ENCODE measurements at regions not wholly inside any gene's neighbourhood (a gene's known extent, or its start where the extent isn't known, plus 50 kb on each side); places are given as distances from the start of the nearest gene placed in this dataset.

DNA sequence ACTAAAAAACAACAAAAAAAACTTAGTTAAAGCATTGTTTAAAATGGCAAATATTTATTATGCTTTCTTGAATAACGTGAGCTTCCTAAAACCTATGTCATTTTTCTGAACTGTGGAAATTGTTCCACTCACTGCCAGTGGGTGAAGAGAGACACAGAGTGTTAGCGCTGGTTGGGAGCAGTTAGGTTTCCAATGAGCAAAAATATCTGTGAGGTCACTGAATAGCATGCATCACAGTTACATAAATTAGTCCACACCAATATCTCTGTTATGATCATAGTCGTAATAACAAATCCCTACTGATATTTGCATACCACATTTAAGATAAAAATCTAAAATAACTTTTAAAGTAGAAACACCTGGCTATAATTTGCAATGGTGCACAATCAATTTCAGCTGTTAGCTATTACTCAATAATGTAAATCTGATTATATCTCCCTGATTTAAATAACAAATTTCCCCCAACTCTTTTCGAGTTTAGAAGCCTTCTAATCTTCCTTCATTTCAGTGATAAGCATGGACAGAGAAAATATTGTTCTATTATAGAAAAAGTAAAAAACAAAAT is 1094.0 kb upstream of the KLHL29 start:
- DNase-seq = no peak

DNA sequence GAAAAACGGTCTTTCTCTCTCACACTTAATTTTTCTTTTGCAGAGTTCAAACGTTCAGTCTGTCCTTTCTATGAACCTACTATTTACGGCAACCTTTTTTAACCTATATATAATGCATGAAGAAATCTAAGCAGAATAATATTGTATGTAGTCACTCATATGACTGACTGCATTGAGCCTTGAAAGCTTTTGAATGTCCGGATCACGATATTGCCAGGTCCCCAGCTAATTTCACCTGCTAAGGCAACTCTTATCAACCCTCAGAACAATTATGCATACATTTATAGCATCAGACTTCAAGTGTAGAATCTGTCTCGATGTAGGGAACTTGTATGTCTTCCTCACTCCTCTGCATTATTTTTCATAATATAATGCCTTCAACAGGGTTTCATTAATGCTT is 1083.8 kb upstream of the KLHL29 start:
- no peak for DNase-seq

DNA sequence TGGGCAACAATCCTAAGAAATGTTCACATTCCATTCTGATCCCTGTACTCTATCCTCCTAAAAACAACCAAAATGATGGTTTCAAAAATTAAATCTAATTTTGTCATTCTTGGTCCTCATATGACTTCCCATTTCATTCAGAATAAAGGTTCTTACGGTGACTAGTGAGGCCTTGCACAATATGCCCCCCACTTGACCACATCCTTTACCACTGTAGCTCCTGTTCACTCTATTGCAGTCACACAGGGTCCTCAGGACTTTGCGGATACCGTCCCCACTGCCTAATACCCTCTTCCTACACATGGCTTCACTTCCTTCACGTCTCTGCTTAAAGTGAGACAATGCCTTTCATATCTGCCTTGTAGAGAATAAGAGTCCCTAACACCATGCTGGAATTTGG is 1058.7 kb upstream of the KLHL29 start:
- no peak for DNase-seq

DNA sequence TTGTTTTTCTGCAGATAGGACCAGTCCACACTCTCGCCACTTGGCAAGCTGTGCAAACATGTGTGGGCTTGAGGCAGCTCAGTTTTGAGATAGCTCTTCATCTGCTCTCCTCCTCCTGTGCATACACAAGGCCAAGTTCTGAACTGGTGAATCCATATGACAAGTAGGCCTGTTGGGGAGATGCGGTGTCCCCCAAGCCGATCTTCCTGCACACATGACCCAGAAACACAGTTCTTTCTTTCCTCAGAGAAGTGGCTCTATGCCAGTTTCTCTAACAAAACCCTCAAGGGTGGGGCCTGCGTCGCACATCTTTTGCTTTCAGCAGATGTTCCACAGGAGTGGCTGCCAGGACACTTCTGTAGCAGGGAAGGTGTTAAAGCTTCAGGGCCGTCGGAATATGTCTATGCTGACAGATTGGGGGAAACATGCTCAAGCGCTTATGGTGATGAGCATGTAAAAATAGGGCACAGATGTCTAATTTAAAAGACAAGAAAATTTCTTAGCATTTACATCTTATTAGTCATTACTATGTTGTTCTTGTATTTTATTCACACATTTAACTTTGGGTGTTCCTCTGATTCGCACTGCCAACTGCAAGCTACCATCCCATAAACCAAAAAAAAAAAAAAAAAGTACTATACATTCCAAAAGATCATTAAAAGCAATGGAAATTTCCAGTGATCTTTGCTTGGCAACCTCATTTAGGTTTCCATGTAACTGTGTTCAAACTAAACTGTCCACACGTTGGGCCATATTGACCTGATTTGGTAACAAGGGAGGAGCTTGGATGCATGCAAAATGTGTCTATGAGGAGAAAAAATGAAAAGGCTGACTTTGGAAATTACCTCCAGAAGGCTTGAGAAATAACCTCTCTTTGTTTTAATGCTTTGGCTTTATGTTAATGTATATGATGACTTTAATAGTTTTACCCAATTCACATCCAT is 1055.5 kb upstream of the KLHL29 start:
- peak; percentile 96 for DNase-seq

DNA sequence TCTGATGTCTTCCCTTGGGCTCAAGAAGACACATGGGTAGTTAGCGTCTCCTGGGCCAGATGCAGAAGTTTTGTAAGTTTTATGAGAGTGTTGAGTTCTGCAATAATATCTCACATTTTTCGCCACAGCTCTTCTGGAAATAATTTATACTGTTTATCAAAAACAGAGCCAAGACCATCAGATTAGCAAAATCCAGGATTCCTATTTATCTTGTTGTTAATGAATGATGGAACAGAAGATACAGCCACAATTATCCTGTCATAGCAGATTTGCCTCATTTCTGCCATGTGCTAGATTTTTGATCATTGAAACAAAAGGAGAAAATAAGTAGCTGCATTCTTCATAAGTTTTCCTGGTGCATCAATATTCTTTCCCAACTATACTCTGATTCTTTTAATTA is 1048.6 kb upstream of the KLHL29 start:
- DNase-seq = no peak

DNA sequence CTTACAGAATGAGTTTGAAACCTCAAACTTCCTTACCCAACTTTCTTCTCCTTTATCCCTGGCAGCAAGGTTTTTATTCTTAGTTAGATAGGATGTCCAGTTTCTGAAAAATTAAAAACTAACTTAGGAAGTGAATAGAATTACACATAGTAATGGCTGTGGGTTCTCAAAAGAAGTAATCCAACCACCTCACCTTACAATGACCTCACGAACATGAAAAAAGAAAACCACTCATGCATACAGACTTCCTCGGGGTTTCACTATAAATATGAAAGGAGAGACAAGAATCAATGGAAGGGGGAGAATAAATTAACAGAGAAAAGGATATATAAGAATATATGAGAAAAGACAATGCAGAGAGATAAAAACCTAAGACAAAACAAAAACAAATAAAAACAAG is 1044.3 kb upstream of the KLHL29 start:
- DNase-seq = no peak

DNA sequence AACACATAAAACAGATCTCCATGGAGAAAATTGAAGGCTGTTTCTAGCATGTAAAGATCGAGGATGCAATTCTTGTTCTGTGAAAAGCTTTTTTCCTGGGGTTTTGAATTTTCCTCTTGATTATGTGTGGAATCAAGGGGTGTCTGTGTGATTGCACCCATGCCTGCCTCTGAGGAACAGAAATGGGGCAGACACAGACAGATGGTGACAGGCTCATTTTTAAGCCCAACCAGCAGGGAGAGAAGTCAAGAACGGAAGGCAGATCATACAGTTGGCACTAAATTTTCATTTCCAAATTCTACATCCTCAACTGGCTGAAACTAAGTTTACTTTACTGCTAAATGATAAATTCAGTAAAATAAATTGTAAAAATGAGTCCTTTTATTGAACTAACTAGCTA is 1037.7 kb upstream of the KLHL29 start:
- no peak for DNase-seq

DNA sequence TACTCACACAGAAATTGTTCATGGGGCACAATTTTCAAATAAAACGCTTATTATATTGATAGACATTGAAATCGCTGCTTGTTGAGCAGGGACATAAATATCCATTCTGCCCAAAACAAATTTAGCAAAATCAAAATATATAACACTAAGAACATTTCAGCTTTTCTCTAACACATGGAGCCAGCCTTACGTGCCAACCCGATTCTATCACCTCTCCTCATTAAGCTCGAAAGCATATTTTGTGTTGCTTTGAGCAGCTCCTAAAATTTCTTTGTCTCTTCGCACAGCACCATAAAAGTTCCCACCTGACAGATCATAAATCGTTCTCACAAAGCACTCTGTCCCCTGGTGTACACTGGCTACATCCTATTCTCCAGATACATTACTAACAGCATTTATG is 1034.4 kb upstream of the KLHL29 start:
- no peak for DNase-seq

DNA sequence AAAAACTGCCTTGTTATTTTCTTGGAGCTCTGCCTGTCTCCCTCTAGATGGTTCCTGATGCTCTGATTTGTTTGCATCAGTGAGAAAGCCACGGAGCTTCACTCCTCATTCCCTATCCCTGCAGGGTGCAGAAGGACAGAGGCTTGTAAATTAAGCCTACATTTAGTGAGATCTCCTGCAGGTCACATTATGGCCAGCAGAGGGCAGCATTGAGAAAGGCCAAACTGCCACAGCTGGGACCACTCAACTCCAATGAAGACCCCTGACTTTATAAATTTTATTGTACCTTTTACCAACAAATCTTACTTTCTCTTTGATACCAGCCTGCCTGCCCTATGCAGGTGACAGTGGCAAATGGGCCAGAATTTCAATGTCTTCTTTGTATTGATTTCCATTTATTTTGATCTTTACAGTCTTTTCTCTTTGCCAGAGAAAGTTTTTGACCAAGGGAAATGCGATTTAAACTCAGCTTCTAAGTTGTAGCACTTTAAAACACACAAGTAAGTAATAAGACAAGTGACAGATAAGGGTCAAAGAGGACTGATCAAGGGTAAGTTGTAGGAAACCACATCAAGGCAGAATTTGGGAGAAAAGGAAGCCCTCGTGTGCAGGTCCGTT is 1029.1 kb upstream of the KLHL29 start:
- no peak for DNase-seq

DNA sequence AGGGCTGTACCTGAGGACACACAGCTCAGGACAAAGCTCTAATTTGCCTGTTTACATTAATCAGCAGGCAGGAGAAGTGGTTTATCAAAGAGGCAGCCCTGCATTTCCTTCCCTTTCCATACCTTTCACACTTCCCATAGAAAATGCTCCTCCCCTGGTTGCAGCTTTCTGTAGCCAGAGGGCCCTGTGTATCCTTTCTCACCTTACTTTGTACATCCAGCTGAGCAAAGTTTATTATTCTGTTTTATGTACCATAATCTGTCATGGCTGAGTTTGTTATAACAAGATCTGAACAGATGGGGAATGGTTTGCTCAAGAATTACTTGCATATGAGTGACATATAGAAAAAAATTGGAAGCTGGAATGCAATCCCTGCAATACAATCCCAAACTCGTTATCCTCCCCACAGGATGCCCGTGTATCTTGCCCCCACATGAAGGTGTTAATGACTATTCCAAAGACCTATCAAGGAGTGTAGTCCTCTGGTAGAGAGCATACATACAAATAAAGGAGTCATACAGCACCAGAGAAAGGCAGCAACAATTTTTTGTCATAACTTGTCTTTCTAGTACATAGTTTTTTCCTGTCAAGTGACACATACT is 1025.8 kb upstream of the KLHL29 start:
- DNase-seq = no peak

DNA sequence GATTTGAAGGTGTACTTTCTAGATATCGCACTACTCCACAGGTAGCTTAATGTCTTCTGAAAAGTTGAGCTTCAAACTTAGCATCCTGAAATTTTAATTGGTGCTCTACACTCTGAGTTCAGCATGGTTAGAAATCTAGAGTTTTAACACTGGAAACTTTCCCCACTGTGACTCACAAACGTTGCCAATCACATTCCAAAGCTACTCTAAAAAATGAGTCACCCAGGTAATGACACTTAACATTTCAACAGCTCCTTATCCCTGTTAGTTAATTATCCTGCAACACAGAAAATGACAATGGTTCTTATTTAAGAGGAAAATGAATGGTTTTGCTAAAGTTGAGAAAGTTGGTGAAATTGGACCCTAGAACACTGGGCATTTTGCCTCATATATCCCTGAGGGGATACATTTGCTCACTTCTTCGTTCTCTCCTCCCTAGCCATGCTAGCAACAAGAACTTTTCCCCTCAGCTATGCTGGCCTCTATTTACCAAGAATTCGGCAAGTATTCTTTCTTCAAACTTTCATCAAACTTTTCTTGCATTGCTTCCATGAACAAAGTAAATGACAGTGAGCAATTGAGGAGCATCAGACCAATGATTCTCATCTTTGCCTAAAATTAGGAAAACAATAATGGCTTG is 1024.1 kb upstream of the KLHL29 start:
- DNase-seq = no peak

DNA sequence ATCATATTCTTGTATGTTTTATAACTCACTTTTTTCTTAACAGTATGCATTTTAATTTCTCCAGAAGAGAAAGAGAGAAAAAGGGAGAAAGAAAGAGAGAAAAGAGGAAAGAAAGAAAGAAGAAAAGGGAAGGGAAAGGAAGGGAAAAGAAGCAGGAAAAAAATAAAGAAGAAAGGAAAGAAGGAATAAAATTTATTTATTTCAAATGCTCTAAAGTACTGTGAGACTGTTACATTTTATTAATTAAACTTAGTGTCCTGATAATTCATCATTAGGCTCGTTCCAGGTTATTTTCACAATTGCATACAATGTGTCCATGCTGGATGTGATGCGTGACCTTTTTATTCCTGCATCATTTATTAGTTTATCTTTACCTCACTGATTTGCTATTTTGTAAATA is 1023.4 kb upstream of the KLHL29 start:
- DNase-seq = no peak

DNA sequence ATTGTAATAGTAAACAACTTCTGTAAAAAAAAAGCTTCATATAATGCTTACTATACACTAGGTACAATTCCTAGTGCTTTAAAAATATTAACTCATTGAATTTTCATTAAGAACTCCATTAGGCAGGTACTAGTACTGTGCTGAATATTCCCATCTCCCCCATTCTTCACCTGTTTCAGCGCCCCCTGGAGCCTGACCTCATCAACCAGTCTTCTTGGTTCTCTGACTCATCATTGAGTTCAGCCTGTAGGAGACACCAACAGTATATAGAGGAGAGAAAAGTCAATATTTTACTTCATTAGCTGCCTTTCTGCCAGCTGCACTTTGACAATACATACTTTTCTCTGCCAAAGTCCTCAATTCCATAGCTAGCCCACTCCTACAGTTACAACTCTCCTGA is 1009.9 kb upstream of the KLHL29 start:
- DNase-seq = no peak

DNA sequence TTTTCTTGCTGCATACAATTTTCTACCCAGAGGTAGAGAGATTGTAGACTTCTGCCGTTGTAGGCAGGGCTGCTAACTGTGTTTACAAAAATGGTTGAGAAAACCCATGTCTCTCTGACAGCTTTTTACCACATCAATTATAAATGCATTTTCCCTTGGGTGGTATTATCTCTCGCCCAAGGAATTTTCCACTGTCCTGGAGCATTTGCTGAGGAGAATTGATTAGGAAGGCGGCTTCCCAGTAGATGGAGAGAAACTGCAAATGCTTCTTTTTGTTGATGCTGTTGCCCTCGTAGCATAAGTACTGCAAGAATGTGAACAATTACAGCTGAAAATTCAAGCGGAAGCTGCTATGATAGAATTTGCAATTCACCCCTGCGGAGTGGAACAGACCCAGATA is 1007.7 kb upstream of the KLHL29 start:
- DNase-seq = no peak

DNA sequence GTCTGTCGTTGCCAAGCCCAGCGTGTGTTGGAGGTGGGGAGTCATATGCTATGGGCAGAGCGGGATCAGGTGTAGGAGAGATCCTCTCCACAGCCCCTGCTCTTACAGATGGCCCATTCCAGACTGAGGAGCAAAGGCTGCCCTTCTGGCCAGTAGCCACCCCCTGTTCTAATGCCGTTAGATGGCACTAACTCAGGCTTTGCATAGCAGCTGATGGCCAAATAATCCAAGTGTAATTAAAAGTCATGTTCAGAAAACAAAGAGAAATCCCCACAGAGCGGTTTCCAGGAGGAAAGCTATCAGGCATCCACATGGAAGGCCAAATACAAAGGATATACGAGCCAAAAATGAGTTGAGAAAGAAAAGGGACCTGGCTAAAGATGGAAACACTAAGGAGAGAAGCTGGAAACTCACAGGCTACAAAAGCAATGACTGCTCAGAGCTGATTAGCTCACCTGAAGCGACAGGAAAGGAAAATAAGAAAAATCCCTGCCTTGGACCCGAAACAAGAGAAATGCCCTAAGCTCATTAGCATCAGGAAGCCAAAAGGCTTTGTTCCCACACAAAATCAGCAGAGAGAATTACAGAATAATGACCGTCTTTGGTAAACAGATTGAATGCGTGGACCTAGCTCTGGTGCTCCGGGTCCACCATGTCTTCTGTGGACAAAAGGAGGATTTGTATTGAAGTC is 1002.4 kb upstream of the KLHL29 start:
- DNase-seq = no peak

DNA sequence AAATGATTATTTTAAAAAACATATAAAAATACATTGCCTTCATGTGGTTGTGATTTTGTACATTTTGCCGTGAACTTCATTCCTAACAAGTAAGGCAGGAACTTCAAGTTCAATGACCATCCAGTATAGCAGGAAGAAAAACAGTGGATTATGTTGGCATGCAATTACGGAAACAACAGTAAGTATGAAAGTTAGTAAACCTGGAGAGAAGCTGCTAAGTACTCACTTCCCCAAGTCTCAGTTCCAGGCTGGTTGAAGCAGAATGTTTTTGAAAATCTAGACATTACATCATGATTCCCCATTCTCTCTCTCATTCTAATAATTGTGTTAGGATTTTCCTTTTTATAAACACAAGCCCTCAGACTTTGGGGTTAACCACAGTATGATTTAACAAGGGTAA is 987.1 kb upstream of the KLHL29 start:
- no peak for DNase-seq

DNA sequence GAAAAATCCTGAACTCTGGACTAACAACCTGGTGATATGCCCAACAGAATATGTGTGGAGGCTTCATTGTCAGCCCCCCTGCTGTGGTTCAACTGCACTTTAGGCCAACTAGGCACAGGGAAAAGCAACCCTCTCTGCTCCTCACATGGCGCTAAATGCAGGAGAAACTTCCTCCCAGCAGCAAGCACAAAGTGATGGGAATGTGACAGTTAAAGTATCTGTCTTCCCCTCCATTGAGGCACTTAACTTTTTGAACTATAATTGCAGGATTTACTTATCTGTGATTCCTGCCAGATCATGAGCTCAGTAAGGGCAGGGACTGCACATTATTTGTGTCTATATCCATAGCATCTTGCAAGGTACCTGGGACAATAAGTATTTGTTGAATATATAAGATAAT is 981.2 kb upstream of the KLHL29 start:
- DNase-seq = no peak

DNA sequence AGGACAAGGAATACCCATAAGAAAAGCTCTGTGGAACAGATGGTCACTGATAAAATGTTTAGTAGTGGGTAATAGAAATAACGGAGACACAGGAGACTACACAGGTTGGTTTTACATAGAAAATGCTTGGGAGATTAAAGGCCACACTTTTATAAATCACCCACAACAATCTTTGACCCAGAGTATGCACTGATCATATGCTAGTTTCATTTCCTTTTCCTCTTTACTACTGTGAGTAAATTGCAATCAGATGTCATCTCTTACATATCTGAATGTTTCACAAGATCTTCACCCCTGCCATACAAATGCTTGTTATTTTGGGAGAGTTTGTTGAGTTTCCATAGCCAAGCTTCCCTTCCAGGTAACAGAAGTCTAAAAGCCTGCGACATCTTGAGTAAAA is 978.4 kb upstream of the KLHL29 start:
- no peak for DNase-seq

DNA sequence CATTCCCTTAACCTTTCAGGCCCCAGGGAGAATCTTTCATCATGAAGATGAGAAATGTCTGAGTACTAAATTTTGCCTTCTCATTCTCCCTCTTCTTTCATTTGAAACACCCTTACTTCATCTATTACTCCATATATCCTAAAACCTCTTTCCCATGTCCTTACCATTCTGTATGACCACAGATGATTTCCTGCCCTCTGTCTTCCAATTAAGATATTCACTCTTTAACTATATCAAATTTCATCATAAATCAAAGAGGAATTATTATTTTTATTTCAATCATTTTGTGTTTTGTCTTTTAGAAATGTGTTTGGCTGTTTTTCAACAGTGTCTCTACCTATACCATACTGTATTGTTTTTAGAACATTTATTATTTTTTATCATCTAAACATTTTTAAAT is 964.9 kb upstream of the KLHL29 start:
- DNase-seq = no peak

DNA sequence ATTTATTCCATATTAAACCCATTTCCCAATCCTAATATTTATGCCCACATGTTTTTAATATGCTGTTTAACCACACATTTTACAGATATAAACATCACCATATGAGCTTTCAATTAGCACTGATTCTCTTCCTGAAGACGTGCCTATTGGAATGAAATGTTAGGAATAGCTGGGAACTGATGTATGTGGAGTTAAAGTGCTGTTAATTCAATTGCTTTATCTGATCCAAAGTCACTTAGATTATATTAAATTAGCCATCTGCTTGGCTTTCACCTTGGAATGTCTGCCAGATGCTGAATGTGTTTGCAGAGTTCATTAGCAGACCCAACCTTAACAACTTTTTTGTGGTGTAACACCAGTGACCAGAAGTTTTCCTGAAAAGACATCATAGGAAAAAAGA is 942.9 kb upstream of the KLHL29 start:
- peak; percentile 76 for DNase-seq

DNA sequence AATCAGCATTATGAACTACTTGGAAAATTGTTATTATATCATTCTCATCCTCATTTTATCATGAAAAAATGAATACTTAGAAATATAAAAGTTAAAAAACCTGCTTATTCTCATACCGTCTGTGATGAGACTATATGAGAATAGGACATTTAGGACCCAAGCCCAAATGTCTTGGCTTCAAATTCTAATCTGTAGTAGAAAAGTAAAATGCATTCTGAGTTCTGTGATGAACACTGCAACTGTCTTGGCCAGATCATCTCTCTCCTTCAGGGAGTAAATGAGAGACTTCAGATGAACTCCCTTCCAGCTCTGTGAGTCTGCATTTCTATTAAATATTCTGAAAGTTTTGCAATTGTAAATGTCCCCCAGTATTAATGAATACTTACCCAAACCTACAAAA is 940.7 kb upstream of the KLHL29 start:
- no peak for DNase-seq

DNA sequence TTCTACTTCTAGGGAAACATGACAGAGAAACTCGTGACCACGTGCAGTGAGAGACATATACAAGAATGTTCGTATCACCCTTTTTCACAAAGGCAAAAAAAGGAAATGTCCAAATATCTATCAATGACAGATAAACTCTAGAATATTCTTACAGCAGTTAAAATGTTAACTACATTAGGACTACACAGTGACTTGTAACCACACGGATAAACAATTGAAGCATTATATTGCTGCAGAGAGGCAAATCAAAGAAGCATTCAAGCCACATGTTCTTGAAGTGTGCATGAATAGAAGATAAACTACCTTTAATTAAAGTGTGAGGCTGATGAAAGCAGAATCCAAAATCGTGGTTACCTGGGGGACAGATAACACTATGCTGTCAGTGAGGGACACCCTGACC is 935.3 kb upstream of the KLHL29 start:
- DNase-seq = no peak

DNA sequence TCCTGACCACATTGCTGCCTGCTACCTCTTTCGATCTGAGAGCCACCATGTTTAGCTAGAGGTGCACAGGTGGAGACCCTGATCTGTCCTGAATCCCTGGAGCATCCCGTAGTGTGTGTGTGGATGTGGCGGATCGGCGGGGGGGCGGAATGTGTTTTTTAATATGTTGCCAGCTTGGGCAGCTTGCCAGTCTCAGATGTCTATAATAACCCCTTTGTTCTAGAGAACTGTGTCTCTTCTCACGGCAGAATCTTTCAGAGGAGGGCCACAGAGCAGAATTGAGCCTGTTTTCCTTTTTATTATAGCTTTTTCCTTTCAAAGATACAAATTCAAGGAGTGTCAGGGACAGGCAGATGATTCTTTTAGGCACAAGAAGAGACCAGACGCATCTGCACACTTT is 934.1 kb upstream of the KLHL29 start:
- no peak for DNase-seq

Data from DMS 273 treated with DMSO at 0.1 percent for 48 hours (cell line).